NCI-H748 treated with DMSO at 0.1 percent for 48 hours (cell line): ENCODE measurements at regions not wholly inside any gene's neighbourhood (a gene's known extent, or its start where the extent isn't known, plus 50 kb on each side); places are given as distances from the start of the nearest gene placed in this dataset.

Source experiments
- DNase-seq: peaks from one replicate; lab custom pipeline; 2025; lab: John Stamatoyannopoulos, UW

DNA sequence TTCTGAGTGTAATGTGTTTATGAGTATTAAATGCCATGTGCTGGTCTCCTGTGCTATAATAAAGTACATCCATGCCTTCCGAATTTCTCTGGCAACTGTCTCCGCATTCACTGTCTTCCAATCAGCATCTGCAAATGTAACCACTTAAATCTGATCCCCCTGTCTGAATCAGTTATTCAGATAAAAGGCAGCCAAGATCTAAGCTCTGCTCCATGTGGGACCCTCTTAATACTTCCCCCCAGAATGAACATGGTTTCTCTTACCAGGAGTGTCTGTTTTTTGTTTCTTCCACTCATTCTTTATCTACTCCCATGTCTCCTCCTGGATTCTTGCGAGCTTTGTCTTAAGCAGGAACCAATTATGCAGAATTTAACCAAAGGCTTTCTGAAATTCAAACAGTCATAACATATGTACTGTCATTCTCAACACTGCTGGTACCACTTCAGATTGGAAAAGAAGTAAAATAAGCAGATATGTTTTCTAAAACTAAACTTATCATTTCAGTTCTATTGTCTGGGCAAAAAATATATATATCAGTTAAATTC, 996.7 kb upstream of the FLRT2 start:
- no peak for DNase-seq

DNA sequence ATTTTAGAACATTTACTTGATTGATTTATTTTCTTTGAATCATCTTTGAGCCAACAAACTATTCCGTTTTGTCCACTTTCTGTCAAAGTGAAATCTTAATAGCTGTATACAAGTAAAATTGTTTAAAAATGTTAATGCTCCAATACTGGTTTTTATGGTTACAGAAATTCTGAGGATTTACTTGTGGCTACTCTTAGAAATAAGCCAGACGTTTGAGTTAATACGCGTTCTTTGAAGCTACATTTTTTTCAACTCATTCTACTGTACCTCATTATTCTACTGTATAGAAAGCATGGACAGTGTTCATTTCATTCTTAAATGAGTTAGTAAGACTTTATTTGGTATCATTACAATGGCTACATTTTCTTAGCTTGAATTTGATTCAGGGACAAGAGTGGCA, 996.2 kb upstream of the FLRT2 start:
- no peak for DNase-seq

- no peak for DNase-seq
Measured at GRCh38 chr14:84535484-84535883, 994.5 kb upstream of the FLRT2 start.

GRCh38 chr14:84535976-84536375, 994.0 kb upstream of the FLRT2 start:
- DNase-seq: no peak

DNA sequence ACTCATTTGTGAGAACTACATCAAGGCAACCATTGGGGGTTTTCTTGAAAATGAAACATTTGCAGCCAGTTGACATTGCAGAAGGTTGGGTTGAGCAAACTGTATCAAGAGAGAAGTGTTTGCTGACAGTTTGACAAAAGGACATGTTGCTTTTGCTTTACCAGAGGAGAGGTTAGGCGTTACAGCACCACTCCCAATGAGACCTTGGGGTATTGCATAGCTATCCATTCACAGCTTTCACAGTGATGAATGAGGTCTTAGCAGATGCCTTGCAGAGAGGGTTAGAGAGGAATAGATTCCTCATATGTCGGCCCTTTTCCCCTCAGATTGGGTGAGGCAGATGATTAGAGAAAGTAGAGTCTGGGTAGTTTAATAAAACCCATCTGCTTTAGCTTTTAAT, 988.9 kb upstream of the FLRT2 start:
- no peak for DNase-seq

- no peak for DNase-seq
Measured at GRCh38 chr14:84543859-84544258, 986.1 kb upstream of the FLRT2 start.

GRCh38 chr14:84544486-84545131, 985.3 kb upstream of the FLRT2 start:
- no peak for DNase-seq

GRCh38 chr14:84546236-84546635, 983.7 kb upstream of the FLRT2 start:
- DNase-seq: no peak

DNA sequence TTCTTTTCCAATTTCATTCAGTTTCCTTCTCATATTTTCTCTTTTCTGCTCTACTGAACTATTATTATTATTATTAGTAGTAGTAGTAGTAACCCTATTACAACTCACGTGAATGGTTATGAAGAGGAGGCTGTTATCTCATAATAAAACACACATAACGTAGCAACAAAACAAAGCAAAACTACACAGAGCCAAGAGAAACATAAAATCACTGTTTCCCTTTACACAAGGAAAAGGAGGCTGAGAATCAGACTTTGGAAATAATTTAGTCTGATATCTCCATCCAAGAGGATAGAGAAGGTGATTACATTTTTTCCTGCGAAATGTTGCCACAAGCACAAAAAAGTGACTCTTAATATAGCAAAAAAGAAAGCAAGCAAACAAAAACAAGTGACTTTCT, 975.8 kb upstream of the FLRT2 start:
- no peak for DNase-seq

DNA sequence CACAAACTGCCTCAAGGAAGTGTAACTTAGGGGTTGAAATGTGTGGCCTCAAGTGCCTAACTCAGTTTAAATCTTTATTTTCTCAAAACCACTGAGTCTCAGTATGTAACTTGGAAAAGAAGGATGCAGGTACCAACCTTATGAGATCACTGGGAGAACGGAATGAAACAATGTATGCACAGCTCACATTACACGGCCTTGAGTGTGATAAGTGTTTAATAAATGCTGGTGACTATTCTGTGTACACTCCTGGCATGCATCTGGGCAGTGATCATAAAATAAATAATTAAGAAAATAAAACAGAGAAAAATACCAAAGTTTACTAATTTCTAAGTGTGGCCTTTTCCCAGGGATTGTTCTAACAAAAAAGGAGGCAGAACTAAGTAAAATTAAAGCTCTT, 974.5 kb upstream of the FLRT2 start:
- DNase-seq: no peak

DNA sequence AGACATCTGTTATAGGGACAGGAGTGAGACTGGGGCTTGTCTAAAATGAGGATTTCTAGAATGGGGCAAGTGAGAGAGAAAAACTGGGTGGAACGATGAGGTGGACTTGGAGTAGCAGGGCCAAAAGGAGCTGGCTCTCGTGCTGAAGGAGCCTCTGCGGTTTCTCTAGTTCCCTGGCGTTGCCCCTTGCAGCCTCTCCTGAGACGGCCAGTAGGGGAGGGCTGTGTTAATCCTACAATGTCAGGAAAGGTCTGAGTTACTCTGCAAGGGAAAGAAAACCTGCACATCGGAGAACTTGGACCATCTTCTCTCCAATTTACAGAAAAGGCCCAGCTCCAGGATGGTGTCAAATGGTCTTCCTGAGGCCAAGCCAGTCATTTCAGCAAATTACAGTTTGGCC, 963.8 kb upstream of the FLRT2 start:
- no peak for DNase-seq

GRCh38 chr14:84575681-84576080, 954.3 kb upstream of the FLRT2 start:
- DNase-seq: no peak

DNA sequence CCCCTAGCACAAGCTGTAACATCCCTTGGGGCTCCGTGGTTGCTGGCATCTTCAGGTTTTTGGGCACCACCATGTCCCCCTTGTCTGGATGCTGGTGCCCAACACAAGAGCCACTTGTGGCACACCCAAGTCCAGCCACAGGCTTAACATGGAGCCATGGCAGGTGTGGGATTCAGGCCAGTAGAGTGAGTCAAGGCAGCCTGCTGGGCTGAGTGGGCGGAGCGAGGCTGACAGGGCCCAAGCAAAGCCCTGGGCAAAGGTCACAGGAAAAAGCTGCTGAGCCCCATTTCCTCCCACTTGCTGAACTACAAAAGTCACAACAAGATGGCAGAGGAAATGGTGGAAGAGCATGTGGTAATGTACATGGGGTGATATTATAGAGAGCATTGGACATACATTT, 950.7 kb upstream of the FLRT2 start:
- DNase-seq: no peak

DNA sequence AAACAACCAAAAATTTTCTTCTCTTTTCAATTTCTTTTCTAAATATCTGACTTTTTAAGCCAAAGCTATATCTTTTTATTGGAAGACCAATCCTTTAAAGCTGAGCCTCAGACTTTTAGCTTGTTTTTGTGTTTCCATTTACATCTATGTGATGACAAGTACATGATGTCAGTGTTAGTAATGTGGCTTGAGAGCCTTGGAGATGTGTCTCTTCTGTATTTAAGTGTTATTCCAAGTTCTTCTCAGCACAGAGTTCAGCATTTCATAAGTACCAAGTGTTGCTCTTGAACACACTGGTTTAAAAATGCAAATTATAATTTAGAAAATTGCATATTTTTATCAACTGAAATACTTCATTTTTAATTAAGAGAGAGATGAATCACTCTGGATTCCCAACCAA, 948.9 kb upstream of the FLRT2 start:
- DNase-seq: no peak

DNA sequence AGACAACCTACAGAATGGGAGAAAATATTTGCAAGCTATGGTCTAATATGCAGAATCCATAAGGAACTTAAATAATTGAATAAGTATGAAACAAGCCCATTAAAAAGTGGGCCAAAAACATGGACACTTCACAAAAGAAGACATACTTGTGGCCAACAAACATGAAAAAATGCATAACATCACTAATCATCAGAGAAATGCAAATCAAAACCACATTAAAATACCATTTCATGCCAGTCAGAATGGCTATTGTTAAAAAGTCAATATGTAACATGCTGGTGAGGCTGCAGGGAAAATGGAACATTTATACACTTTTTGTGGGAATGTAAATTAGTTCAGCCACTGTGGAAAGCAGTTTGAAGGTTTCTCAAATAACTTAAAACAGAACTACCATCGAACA, 945.4 kb upstream of the FLRT2 start:
- no peak for DNase-seq

GRCh38 chr14:84591827-84592445, 938.0 kb upstream of the FLRT2 start:
- peak; percentile 79 for DNase-seq

DNA sequence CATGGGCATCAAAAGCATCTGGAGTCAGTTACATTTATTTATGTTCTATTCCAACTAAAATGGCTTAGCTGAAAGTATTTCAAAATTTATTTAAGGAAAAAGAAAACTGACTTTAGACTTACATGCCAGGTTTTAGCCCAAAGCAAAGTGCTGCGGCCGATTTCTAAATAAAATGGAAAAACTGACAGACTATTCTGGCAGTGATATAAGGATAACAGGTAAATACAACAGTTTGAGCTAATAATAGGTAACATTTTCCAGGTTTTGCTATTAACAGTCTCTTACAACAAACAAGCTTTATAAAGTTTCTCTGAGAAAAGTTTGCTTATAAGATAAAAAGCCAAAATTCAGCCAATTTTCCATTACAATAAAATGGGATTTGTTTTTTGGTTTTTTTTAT, 937.2 kb upstream of the FLRT2 start:
- DNase-seq: no peak

- no peak for DNase-seq
Measured at GRCh38 chr14:84610086-84610485, 919.9 kb upstream of the FLRT2 start.

GRCh38 chr14:84622357-84622756, 907.6 kb upstream of the FLRT2 start:
- no peak for DNase-seq

GRCh38 chr14:84643446-84643845, 886.5 kb upstream of the FLRT2 start:
- peak; percentile 100 for DNase-seq

DNA sequence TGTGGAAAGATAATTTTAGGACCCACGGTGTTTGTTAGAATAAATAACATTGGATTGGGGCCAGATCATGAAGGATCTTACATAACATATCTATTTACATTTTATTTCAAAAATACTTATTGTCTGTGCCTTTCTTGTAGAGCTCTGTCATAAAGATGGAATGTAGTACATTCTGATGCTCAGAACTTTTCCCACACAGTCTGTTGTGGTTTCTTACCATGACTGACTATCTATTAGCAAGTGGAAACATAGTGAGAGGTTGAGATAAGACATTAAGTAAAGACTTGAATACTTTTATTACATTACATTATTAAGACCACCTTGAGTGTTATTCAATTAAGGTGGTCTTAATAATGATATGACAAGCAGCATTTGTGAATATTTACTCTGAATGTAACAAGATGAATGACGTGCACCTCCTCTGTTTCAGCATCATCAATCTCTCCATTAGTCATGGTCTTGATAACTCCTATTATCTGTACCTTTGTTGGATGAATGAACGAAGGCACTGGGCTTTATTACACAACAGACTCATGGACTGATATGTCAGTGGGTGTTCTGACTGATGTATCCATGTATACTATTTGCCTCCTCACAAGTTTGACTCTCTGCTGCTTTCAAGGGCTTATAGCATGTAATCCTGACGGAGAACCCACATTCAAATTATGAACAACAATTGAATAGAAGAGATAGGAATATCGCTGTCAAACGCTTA, 883.0 kb upstream of the FLRT2 start:
- no peak for DNase-seq

- DNase-seq: no peak
Measured at GRCh38 chr14:84655014-84655413, 874.9 kb upstream of the FLRT2 start.

GRCh38 chr14:84657911-84658310, 872.0 kb upstream of the FLRT2 start:
- no peak for DNase-seq
